Stimulated activated CD4-positive, alpha-beta T cell treated with anti-CD3 and anti-CD28 coated beads, Interleukin-12 subunit alpha, Interleukin-12 subunit beta, amount 100 ng/mL, for 24 hours (primary cell): ENCODE measurements at regions not wholly inside any gene's neighbourhood (a gene's known extent, or its start where the extent isn't known, plus 50 kb on each side); places are given as distances from the start of the nearest gene placed in this dataset.
"Not testable (repeated sequence)": the region's sequence is repeated elsewhere in the genome, so short reads cannot be mapped to it uniquely, and the experiment has no call there.

Experiments used
- DNase-seq, 2 experiments: peaks; one replicate each; pipeline ENCODE4 v3.0.0-alpha.2; 2020; ENCODE audit warnings: low read depth in 2 of 2

GRCh38 chr3:34056951-34057390 is 258.5 kb downstream of the PDCD6IP start:
- DNase-seq, result no peak

GRCh38 chr3:34060995-34061394 is 262.6 kb downstream of the PDCD6IP start:
- not testable (repeated sequence) for DNase-seq

DNA sequence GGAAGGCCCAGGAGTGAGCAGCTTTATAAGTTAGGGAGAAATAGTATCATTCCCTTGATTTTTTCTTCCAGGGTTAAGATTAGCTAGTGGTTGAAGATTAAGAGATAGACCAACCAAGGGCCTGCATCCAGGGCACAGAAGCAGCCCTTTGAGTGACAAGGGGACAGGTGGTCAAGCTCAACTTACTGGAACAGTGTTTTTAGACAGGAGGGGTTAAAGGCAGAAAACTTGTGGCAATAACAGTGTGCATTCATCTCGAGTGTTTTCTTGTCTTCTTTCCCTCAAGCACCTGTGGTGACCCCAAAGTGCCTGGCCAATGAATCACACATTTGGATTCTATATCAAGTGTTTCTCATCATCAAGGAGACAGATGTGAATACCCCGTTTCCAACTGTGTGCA is 267.5 kb downstream of the PDCD6IP start:
- DNase-seq, result no peak

- no peak for DNase-seq
These were observed 267.9 kb downstream of the PDCD6IP start for GRCh38 chr3:34066328-34066727.

DNA sequence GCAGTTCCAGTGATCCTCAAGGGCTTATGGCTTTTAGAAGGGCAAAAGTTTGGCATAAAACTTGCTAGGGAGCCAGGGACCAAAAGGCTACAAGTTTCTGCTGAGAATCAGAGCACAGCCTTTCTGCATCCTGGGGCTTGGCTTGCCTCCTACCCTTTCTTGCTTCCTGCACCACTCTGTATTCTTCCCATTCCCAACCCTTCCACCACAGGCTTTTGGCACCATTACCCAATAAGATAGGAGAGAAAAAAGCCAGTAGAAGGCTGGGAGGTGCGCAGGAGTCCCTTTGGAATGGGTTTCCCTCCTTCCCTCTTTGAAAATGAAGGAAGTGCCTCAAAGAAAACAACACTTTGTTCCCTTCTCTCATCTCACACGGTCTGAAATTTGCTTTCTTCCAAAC is 268.6 kb downstream of the PDCD6IP start:
- DNase-seq, result no peak

GRCh38 chr3:34067536-34068051 is 269.2 kb downstream of the PDCD6IP start:
- DNase-seq, result no peak

- no peak for DNase-seq
These were observed 270.1 kb downstream of the PDCD6IP start for GRCh38 chr3:34068505-34068904.

GRCh38 chr3:34070831-34071585 is 272.6 kb downstream of the PDCD6IP start:
- DNase-seq, result no peak

- DNase-seq, result no peak
These were observed 273.9 kb downstream of the PDCD6IP start for GRCh38 chr3:34072297-34072696.

- DNase-seq, result no peak
These were observed 274.7 kb downstream of the PDCD6IP start for GRCh38 chr3:34073111-34073510.

GRCh38 chr3:34073961-34074360 is 275.5 kb downstream of the PDCD6IP start:
- DNase-seq, result no peak

GRCh38 chr3:34075975-34076374 is 277.5 kb downstream of the PDCD6IP start:
- DNase-seq, result no peak

- no peak for DNase-seq
These were observed 279.2 kb downstream of the PDCD6IP start for GRCh38 chr3:34077417-34078195.

- DNase-seq, result no peak
These were observed 280.0 kb downstream of the PDCD6IP start for GRCh38 chr3:34078418-34078817.

DNA sequence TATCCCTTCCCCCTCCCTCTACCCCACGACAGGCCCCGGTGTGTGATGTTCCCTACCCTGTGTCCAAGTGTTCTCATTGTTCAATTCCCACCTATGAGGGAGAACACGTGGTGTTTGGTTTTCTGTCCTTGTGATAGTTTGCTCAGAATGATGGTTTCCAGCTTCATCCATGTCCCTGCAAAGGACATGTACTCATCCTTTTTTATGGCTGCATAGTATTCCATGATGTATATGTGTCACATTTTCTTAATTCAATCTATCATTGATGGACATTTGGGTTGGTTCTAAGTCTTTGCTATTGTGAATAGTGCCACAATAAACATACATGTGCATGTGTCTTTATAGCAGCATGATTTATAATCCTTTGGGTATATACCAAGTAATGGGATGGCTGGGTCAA is 281.4 kb downstream of the PDCD6IP start:
- not testable (repeated sequence) for DNase-seq

- not testable (repeated sequence) for DNase-seq
These were observed 291.9 kb downstream of the PDCD6IP start for GRCh38 chr3:34090379-34090778.

- no peak for DNase-seq
These were observed 292.4 kb downstream of the PDCD6IP start for GRCh38 chr3:34090876-34091275.

GRCh38 chr3:34094280-34094679 is 295.9 kb downstream of the PDCD6IP start:
- DNase-seq, result not testable (repeated sequence)

DNA sequence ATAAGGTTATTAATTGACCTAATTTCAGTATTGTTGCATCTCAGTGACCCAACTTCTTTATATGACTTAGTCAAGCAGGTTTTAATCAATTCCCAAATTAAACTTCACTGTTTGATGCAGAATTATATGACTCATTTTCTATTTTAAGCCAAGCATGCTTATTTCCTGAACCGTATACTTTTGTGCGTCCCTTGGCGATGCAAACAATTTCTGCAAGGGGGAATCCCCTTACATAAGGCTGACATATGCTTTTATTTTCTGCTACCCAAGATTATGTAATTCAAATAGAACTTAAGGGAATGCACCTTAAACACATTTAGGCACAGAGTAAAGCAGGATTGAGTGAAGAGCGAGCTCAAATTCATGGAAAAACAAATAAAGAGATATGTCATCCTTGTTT is 303.9 kb downstream of the PDCD6IP start:
- DNase-seq, result no peak

GRCh38 chr3:34106379-34106778 is 307.9 kb downstream of the PDCD6IP start:
- no peak for DNase-seq

GRCh38 chr3:34106879-34107278 is 308.4 kb downstream of the PDCD6IP start:
- DNase-seq, result no peak

DNA sequence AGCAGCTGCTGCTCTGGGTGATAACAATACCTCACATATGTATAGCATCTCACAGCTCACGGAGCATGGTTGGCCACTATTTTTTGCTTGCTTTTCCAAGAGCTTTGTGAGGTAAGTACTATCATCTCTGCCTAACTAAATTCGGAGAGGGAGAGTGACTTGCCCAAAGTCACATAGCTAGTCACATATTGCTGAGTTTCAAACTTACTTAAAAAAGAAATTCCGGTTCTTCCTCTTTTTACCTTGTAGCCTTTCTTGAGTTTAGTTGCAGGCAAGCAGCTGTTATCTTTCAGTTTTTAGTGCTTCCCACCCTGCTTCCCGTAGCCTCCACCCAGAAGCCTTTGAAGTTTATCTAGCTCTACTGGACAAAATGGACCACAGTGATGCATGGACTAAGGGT is 309.2 kb downstream of the PDCD6IP start:
- DNase-seq, result no peak

- no peak for DNase-seq
These were observed 310.6 kb downstream of the PDCD6IP start for GRCh38 chr3:34109021-34109420.
